Adrenal gland (tissue), 5 donors: ENCODE measurements at regions not wholly inside any gene's neighbourhood (a gene's known extent, or its start where the extent isn't known, plus 50 kb on each side); places are given as distances from the start of the nearest gene placed in this dataset.

Experiments
- CTCF ChIP-seq, 6 experiments: fragments of 450-650 bp in 4 of 6; fragments of 200-600 bp in 2 of 6; sonication (generic) in 1 of 6; IDR thresholded peaks; 1 replicate in 5 of 6; 2 replicates in 1 of 6; pipeline versions ENCODE4 v1.5.1 to v1.8.0; 2016 to 2021; ENCODE audit warnings: antibody characterized with exemption in 6 of 6, mild to moderate bottlenecking in 2 of 6, moderate library complexity in 1 of 6
- POLR2A ChIP-seq, 2 donors: fragments of 450-650 bp; IDR thresholded peaks; one replicate each; pipeline ENCODE4 v1.6.1; 2017; ENCODE audit warnings: antibody characterized with exemption in 2 of 2, mild to moderate bottlenecking in 2 of 2, moderate library complexity in 1 of 2
- donor health status: DM: no; HTN: no; CAD: no.

GRCh38 chr2:33907866-33908265 lies 308.8 kb upstream of the FAM98A start:
- TF ChIP-seq CTCF (IDR thresholded peaks at IDR 0.05) (no peak), POLR2A (IDR thresholded peaks at IDR 0.05) (no peak)
